ENCODE measurements at regions not wholly inside any gene's neighbourhood (a gene's known extent, or its start where the extent isn't known, plus 50 kb on each side); places are given as distances from the start of the nearest gene placed in this dataset.

DNA sequence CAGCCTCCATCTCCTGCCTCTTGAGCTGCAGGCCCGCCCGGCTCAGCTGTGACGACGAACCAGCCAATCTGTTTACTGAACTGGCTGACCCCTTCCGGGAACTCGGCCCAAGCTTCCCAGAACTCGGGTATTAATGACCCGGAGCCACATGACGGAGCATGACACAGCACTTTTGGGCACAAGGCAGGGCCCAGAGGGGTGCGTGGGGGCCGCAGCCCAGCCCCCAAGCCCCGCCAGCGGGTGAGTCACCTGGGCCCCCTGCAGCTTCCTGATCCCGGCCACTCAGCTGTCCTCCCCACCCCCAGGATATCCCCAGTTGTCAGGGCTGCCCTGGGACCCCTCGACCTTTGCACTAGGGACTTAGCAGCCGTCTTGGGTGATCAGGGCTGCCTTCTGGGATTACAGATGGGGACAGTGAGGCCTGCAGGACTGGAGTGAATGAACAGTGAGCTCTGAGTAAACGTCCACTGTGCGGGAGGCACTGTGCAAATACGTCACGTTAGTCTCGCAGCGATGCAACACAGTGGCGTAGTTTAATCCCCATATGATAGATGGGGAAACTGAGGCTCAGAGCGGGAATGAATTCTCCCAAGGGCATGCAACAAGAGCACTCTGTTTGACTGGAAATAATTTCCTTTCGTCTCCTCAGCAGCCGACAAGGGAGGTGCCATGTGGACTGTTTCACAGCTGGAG, 102.1 kb downstream of the CEBPB start:
- 38% methylated on average over 26 of the region's 26 CpGs for WGBS (ENCODE audit: insufficient coverage)

DNA sequence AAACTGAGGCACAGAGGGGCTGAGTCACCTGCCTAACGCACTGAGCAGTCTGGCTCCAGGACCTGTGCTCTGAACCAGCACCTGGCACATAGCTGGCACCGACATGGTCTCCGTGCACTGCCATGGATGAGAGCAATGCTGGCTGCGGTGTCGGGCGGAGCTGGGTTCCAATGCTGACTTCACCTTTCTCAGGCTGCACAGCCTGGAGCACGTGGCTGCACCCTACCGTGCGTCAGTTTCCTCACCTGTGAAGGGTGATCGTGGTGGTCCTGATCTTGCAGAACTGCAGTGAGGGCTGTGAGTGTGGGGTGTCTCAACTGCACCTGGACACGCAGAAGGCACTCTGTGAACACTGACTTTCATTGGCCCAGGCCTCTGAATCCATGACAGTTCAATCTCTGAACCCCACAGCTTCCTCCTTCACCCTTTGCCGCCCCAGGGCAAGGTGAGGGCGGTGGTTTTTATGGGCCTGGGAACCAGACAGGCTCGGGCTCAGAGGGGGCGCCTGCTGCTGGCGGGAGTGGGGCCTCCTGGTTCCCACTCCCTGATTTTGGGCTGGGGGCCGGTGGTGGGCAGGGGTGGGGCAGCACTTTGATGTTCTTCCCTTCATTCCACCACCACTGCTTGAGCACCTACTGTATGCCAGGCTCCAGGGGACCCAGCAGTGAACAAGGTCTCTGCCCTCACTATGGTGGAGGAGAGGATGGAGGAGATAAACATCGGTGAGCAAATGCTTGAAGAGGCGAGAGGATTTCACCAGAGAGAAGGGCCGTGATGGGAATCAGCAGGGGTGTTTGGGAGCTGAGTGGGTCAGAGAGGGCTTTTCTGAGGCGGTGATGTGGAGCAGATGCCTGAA, 102.9 kb downstream of the CEBPB start:
- peak in 1 of 3 donors; percentile 40 for DNase-seq
- H3K4me3 ChIP-seq (ENCODE audit: control insufficient read depth in 1 of 7, extremely low read depth in 1 of 7, insufficient read depth in 4 of 7, low read depth in 2 of 7, low read length in 6 of 7): no peak overlapping the region
- no peaks in the 10 kb centered on the region for H3K36me3 ChIP-seq (ENCODE audit: control insufficient read depth in 4 of 4, insufficient read depth in 4 of 4, low read length in 3 of 4)
- H3K27me3 ChIP-seq (replicated peaks in 2 of 5; ENCODE audit: control insufficient read depth in 4 of 5, insufficient read depth in 5 of 5, low read length in 4 of 5): no peaks in the 10 kb centered on the region
- peaks cover 10 to 52% (median 40%) of the 10 kb centered on the region in 4 experiments for H3K4me1 ChIP-seq (ENCODE audit: control extremely low read depth in 1 of 4, control insufficient read depth in 4 of 4, insufficient read depth in 4 of 4, low read length in 3 of 4)
- ChIA-PET CTCF (interaction anchor here (0.9 to 2.0 kb wide), 7 partner anchors 9 to 175 kb away, joined by 3 to 6 read pairs (median 4); no protein-coding TSS in a partner anchor), POLR2A (interaction anchor here (0.7 to 1.0 kb wide), 2 partner anchors 45 to 93 kb away, joined by 3 read pairs; no protein-coding TSS in a partner anchor)
- no peak overlapping the region for H3K27ac ChIP-seq (ENCODE audit: insufficient read depth in 1 of 2, low read depth in 1 of 2, low read length in 2 of 2, poor library complexity in 1 of 2, severe bottlenecking in 2 of 2)
- no peaks in the 10 kb centered on the region for H3K9me3 ChIP-seq (ENCODE audit: control extremely low read depth in 1 of 5, control insufficient read depth in 4 of 5, insufficient read depth in 2 of 5, low read depth in 1 of 5, low read length in 4 of 5)
- WGBS (ENCODE audit: insufficient coverage): 90% methylated on average over 14 of the region's 21 CpGs

More for the DNA sequence above, 102.1 kb downstream of the CEBPB start:
- peaks cover 9 to 44% (median 39%) of the 10 kb centered on the region in 4 experiments for H3K4me1 ChIP-seq (ENCODE audit: control extremely low read depth in 1 of 4, control insufficient read depth in 4 of 4, insufficient read depth in 4 of 4, low read length in 3 of 4)
- no peaks in the 10 kb centered on the region for H3K9me3 ChIP-seq (ENCODE audit: control extremely low read depth in 1 of 5, control insufficient read depth in 4 of 5, insufficient read depth in 2 of 5, low read depth in 1 of 5, low read length in 4 of 5)
- H3K36me3 ChIP-seq (ENCODE audit: control insufficient read depth in 4 of 4, insufficient read depth in 4 of 4, low read length in 3 of 4): no peaks in the 10 kb centered on the region
- H3K27ac ChIP-seq (ENCODE audit: insufficient read depth in 1 of 2, low read depth in 1 of 2, low read length in 2 of 2, poor library complexity in 1 of 2, severe bottlenecking in 2 of 2): peak overlapping the region in 1 of 2 experiments; percentile 70
- ChIA-PET CTCF (interaction anchor here (0.6 to 2.0 kb wide), 12 partner anchors 9 to 175 kb away, joined by 3 to 6 read pairs (median 3); no protein-coding TSS in a partner anchor), POLR2A (interaction anchor here (0.7 to 1.0 kb wide), 2 partner anchors 46 to 94 kb away, joined by 3 read pairs; no protein-coding TSS in a partner anchor)
- DNase-seq: peak; percentile 67 to 86 (median 79)
- no peak overlapping the region for H3K4me3 ChIP-seq (ENCODE audit: control insufficient read depth in 1 of 7, extremely low read depth in 1 of 7, insufficient read depth in 4 of 7, low read depth in 2 of 7, low read length in 6 of 7)
- H3K27me3 ChIP-seq (replicated peaks in 2 of 5; ENCODE audit: control insufficient read depth in 4 of 5, insufficient read depth in 5 of 5, low read length in 4 of 5): no peaks in the 10 kb centered on the region

DNA sequence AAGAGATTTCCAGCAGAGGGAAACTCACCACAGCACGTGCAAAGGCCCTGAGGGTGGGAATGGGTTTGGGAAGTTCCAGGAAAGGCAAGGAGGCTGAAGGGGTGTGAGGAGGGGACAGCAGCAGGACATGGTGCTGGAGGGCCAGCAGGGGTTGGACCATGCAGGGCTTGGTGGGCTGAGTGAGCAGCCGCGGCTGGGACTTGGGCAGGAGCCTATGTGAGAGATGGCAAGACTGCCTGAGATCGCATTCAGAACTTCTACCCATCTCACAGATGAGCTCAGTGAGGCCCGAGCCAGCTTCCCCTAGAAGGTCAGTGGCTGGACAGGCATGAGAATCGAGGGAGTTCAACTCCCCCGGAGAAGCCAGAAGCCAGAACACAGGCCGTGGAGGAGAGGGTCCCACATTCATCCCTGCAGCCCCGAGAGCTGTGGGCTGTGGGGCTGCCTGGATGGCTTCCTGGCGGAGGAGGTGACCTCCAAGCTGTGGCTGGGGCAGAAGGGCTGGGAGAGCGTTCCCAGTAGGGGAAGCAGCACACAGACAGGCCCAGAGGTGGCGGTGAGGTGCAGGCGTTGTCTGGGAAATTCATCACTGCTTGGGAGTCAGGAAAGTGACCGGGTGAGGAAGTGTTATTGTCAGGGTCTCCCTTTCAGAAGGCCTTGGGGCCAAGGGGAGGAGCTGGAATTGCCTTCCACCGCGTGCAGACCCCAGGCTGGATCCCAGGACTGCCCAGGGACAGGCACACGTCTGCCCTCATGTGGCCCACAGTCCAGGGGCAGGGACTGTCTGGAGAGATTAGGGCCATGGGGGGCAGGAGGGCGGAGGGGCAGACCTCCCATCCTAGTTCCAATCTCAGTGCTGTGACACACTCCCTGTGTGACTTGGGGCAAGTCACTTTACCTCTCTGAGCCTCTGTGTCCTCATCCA, 103.8 kb downstream of the CEBPB start:
- POLR2A ChIA-PET: no interaction called here
- Histone ChIP-seq H3K27me3 (replicated peaks in 2 of 5; ENCODE audit: control insufficient read depth in 4 of 5, insufficient read depth in 5 of 5, low read length in 4 of 5) (no peaks in the 10 kb centered on the region), H3K4me3 (ENCODE audit: control insufficient read depth in 1 of 7, extremely low read depth in 1 of 7, insufficient read depth in 4 of 7, low read depth in 2 of 7, low read length in 6 of 7) (no peak overlapping the region), H3K4me1 (ENCODE audit: control extremely low read depth in 1 of 4, control insufficient read depth in 4 of 4, insufficient read depth in 4 of 4, low read length in 3 of 4) (peaks cover 10 to 56% (median 40%) of the 10 kb centered on the region in 4 experiments), H3K9me3 (ENCODE audit: control extremely low read depth in 1 of 5, control insufficient read depth in 4 of 5, insufficient read depth in 2 of 5, low read depth in 1 of 5, low read length in 4 of 5) (no peaks in the 10 kb centered on the region), H3K36me3 (ENCODE audit: control insufficient read depth in 4 of 4, insufficient read depth in 4 of 4, low read length in 3 of 4) (no peaks in the 10 kb centered on the region), H3K27ac (ENCODE audit: insufficient read depth in 1 of 2, low read depth in 1 of 2, low read length in 2 of 2, poor library complexity in 1 of 2, severe bottlenecking in 2 of 2) (no peak overlapping the region)
- CTCF ChIA-PET: interaction anchor here (1.0 to 1.8 kb wide), 4 partner anchors 9 to 26 kb away, joined by 3 to 4 read pairs (median 4); no protein-coding TSS in a partner anchor
- WGBS (ENCODE audit: insufficient coverage): 96% methylated on average over 12 of the region's 18 CpGs
- DNase-seq: no peak

DNA sequence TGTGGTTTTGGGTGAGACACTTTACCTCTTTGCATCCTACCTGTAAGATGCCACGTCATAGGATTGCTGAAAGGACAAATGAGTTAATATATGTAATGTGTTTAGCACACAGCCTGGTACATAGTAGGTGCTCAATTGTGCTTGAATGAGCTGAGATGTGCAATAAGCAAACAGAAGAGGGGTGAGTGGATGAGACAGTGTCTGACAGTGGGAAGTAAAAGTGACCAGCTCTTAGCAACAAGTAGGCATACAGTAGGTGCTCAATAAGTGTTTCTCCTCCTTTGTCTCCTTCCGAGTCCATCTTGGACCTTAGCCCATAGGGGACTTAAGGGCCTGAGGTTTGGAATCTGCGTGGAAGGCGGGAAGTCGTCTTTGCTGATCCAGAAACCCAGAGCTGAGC, 104.7 kb downstream of the CEBPB start:
- 100% methylated on average over 5 of the region's 5 CpGs for WGBS (ENCODE audit: insufficient coverage)
- Histone ChIP-seq H3K36me3 (ENCODE audit: control insufficient read depth in 4 of 4, insufficient read depth in 4 of 4, low read length in 3 of 4) (no peaks in the 10 kb centered on the region), H3K9me3 (ENCODE audit: control extremely low read depth in 1 of 5, control insufficient read depth in 4 of 5, insufficient read depth in 2 of 5, low read depth in 1 of 5, low read length in 4 of 5) (no peaks in the 10 kb centered on the region), H3K4me3 (ENCODE audit: control insufficient read depth in 1 of 7, extremely low read depth in 1 of 7, insufficient read depth in 4 of 7, low read depth in 2 of 7, low read length in 6 of 7) (no peak overlapping the region), H3K27me3 (replicated peaks in 2 of 5; ENCODE audit: control insufficient read depth in 4 of 5, insufficient read depth in 5 of 5, low read length in 4 of 5) (no peaks in the 10 kb centered on the region), H3K4me1 (ENCODE audit: control extremely low read depth in 1 of 4, control insufficient read depth in 4 of 4, insufficient read depth in 4 of 4, low read length in 3 of 4) (peaks cover 10 to 56% (median 40%) of the 10 kb centered on the region in 4 experiments), H3K27ac (ENCODE audit: insufficient read depth in 1 of 2, low read depth in 1 of 2, low read length in 2 of 2, poor library complexity in 1 of 2, severe bottlenecking in 2 of 2) (no peak overlapping the region)
- CTCF ChIA-PET: interaction anchor here (1.2 to 1.4 kb wide), 3 partner anchors 10 to 25 kb away, joined by 3 read pairs; no protein-coding TSS in a partner anchor
- no peak for DNase-seq
- POLR2A ChIA-PET: no interaction called here

DNA sequence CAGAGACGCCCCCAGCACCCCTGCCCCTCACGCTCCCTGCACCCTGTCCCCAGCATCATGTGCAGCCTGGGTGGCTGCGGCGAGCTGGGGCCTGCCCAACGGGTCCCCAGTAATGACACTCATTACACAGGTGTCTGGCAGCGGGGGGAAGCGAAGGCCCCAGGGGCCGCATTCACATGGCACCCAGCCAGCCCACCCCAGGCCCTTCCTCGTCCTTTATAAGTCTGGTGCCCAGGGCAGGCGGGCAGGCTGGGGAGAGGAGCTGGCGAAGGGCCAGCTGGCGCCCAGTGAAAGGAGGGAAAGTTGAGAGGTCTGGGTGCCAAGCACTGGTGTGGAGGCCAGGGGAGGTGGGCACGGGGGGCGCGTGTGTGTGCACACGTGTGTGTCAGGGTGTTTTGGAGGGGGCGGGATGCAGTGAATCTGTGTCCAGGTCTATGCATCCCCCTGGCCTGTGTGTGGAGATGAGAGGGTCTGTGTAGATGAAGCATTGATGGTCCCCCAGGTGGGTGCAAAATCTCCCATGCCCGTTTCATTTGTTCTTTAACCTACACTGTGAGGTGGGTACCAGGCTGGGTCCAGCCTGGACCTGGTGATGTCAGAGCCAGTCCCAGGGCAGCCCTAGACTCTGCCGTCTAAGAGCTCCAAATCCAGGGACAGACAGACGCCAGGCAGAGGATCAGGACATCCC, 105.3 kb downstream of the CEBPB start:
- Histone ChIP-seq H3K27ac (ENCODE audit: insufficient read depth in 1 of 2, low read depth in 1 of 2, low read length in 2 of 2, poor library complexity in 1 of 2, severe bottlenecking in 2 of 2) (no peak overlapping the region), H3K4me1 (ENCODE audit: control extremely low read depth in 1 of 4, control insufficient read depth in 4 of 4, insufficient read depth in 4 of 4, low read length in 3 of 4) (peaks cover 10 to 53% (median 40%) of the 10 kb centered on the region in 4 experiments)
- WGBS (ENCODE audit: insufficient coverage): 77% methylated on average over 16 of the region's 20 CpGs

More for the DNA sequence above, 105.3 kb downstream of the CEBPB start:
- H3K9me3 ChIP-seq (ENCODE audit: control extremely low read depth in 1 of 5, control insufficient read depth in 4 of 5, insufficient read depth in 2 of 5, low read depth in 1 of 5, low read length in 4 of 5): no peaks in the 10 kb centered on the region
- H3K4me3 ChIP-seq (ENCODE audit: control insufficient read depth in 1 of 7, extremely low read depth in 1 of 7, insufficient read depth in 4 of 7, low read depth in 2 of 7, low read length in 6 of 7): no peak overlapping the region
- DNase-seq: no peak
- ChIA-PET CTCF (interaction anchor here (0.6 to 1.8 kb wide), 5 partner anchors 11 to 106 kb away, joined by 3 to 4 read pairs (median 3); partner anchors contain the start of gene CEBPB), POLR2A (interaction anchor here (1.1 kb wide), 1 partner anchor 23 kb away, joined by 3 read pairs; no protein-coding TSS in a partner anchor)
- no peaks in the 10 kb centered on the region for H3K27me3 ChIP-seq (replicated peaks in 2 of 5; ENCODE audit: control insufficient read depth in 4 of 5, insufficient read depth in 5 of 5, low read length in 4 of 5)
- no peaks in the 10 kb centered on the region for H3K36me3 ChIP-seq (ENCODE audit: control insufficient read depth in 4 of 4, insufficient read depth in 4 of 4, low read length in 3 of 4)

All from common myeloid progenitor, CD34-positive (primary cell).